GM12878 (cell line): ENCODE measurements at regions not wholly inside any gene's neighbourhood (a gene's known extent, or its start where the extent isn't known, plus 50 kb on each side); places are given as distances from the start of the nearest gene placed in this dataset.

Source experiments
- ATAC-seq: fragments of 200-7000 bp; cut with Tn5 transposase; 3 replicates; pipeline ENCODE4 v1.9.1; 2020; ENCODE audit warnings: mild to moderate bottlenecking, moderate library complexity
- BruUV-seq: library from RNA; stranded (reverse); fragments of 400-500 nt; replicated peaks from 2 replicates; lab custom pipeline; 2021; lab: Mats Ljungman, UMichigan
- CTCF ChIA-PET: fragments of 300-600 bp; sonication (Branson Sonifier 250); formaldehyde crosslinking; extraction: SDS; loops from one replicate; lab custom pipeline; 2021; ENCODE audit warnings: inconsistent platforms; lab: Yijun Ruan, JAX
- POLR2A ChIA-PET: fragments of 350-600 bp; formaldehyde crosslinking; extraction: SDS; loops from one replicate; lab custom pipeline; 2021; ENCODE audit warnings: inconsistent platforms; lab: Charles Lee
- RAD21 ChIA-PET: fragments of 300-600 bp; sonication (Branson Sonifier 250); formaldehyde crosslinking; loops from one replicate; lab custom pipeline; 2023; ENCODE audit warnings: antibody characterized with exemption; ENCODE audit not compliant: unreplicated experiment; lab: Charles Lee
- SMC1A ChIA-PET: fragments of 300-600 bp; sonication (Branson Sonifier 250); formaldehyde crosslinking; loops from one replicate; lab custom pipeline; 2023; ENCODE audit not compliant: unreplicated experiment, uncharacterized antibody; lab: Charles Lee
- DNase-seq: peaks from one replicate; pipeline ENCODE4 v3.0.0-alpha.2; 2011; ENCODE audit warnings: low read depth, low spot score
- FAIRE-seq: peaks from 3 replicates; lab custom pipeline; 2011; peaks lifted over from hg19 to GRCh38; lab: Jason Lieb, UNC
- H2AFZ ChIP-seq: 2 replicates; pipeline ENCODE4 v1.6.0; 2011; ENCODE audit warnings: low read depth, low read length, control low read depth; ENCODE audit not compliant: control insufficient read depth
- H3K27ac ChIP-seq: 2 replicates; pipeline ENCODE4 v1.5.1; 2011; ENCODE audit warnings: control low read depth; ENCODE audit not compliant: control insufficient read depth, insufficient read depth
- H3K27me3 ChIP-seq, 2 experiments: replicated peaks in 1 of 2; 2 replicates each; pipeline versions ENCODE4 v1.6.0 to v1.6.1; 2011; ENCODE audit warnings: low read length in 1 of 2; ENCODE audit not compliant: control insufficient read depth in 2 of 2, insufficient read depth in 2 of 2
- H3K36me3 ChIP-seq, 2 experiments: 2 replicates each; pipeline ENCODE4 v1.5.1; 2011; ENCODE audit warnings: low read length in 1 of 2; ENCODE audit not compliant: control insufficient read depth in 2 of 2, insufficient read depth in 2 of 2
- H3K4me1 ChIP-seq: 2 replicates; pipeline ENCODE4 v1.6.1; 2011; ENCODE audit warnings: mild to moderate bottlenecking, low read length, moderate library complexity, mixed read lengths; ENCODE audit not compliant: control insufficient read depth, insufficient read depth
- H3K4me2 ChIP-seq: 2 replicates; pipeline ENCODE4 v1.6.0; 2011; ENCODE audit warnings: control low read depth; ENCODE audit not compliant: control insufficient read depth, insufficient read depth
- H3K4me3 ChIP-seq: fragments of 200-600 bp; sonication (generic); 2 replicates; pipeline ENCODE4 v1.5.1; 2016
- H3K79me2 ChIP-seq: 2 replicates; pipeline ENCODE4 v1.6.0; 2011; ENCODE audit warnings: low read length; ENCODE audit not compliant: control insufficient read depth, insufficient read depth
- H3K9ac ChIP-seq: 2 replicates; pipeline ENCODE4 v1.8.0; 2011; ENCODE audit warnings: low read length, control low read depth, mixed read lengths; ENCODE audit not compliant: control insufficient read depth, insufficient read depth
- H3K9me3 ChIP-seq: replicated peaks from 3 replicates; pipeline ENCODE4 v1.5.1; 2011; ENCODE audit warnings: mild to moderate bottlenecking, low read length; ENCODE audit not compliant: control insufficient read depth, insufficient read depth
- H4K20me1 ChIP-seq: 2 replicates; pipeline ENCODE4 v1.6.0; 2011; ENCODE audit not compliant: control insufficient read depth, insufficient read depth
- BCLAF1 ChIP-seq: fragments of 450-650 bp; IDR thresholded peaks from 2 replicates; pipeline ENCODE4 v1.6.1; 2017; ENCODE audit warnings: antibody characterized with exemption, mild to moderate bottlenecking, moderate library complexity
- CHD1 ChIP-seq: IDR thresholded peaks from 2 replicates; pipeline ENCODE4 v1.6.1; 2012; ENCODE audit warnings: low read depth, low read length, improper control_type of control experiment
- CREB1 ChIP-seq: IDR thresholded peaks from 2 replicates; pipeline ENCODE4 v1.6.1; 2012; ENCODE audit warnings: low read depth, mild to moderate bottlenecking, inconsistent platforms
- CREM ChIP-seq: IDR thresholded peaks from 2 replicates; pipeline ENCODE4 v1.6.1; 2014; ENCODE audit warnings: antibody characterized with exemption, low read depth
- GATAD2B ChIP-seq: fragments of 450-650 bp; conservative IDR thresholded peaks from 2 replicates; pipeline ENCODE4 v1.6.1; 2017; ENCODE audit warnings: low read depth, mild to moderate bottlenecking, moderate library complexity
- IKZF2 ChIP-seq, 2 experiments: fragments of 450-650 bp; IDR thresholded peaks; 2 replicates each; pipeline ENCODE4 v1.6.1; 2017; ENCODE audit warnings: mild to moderate bottlenecking in 2 of 2, moderate library complexity in 2 of 2
- KAT2A ChIP-seq: conservative IDR thresholded peaks from 2 replicates; pipeline ENCODE4 v1.6.1; 2011; ENCODE audit warnings: low read depth, low read length; ENCODE audit not compliant: control insufficient read depth
- NFXL1 ChIP-seq: fragments of 450-650 bp; IDR thresholded peaks from 2 replicates; pipeline ENCODE4 v1.6.1; 2017; ENCODE audit warnings: antibody characterized with exemption, mild to moderate bottlenecking, borderline replicate concordance
- POLR2AphosphoS2 ChIP-seq: IDR thresholded peaks from 2 replicates; pipeline ENCODE4 v1.6.1; 2011; ENCODE audit warnings: low read depth, mild to moderate bottlenecking, low read length, improper control_type of control experiment, moderate library complexity
- RBBP5 ChIP-seq: fragments of 200-600 bp; sonication (generic); conservative IDR thresholded peaks from 2 replicates; pipeline ENCODE4 v1.6.1; 2016
- RFX5 ChIP-seq: IDR thresholded peaks from 2 replicates; pipeline ENCODE4 v1.6.1; 2011; ENCODE audit warnings: low read depth, low read length, improper control_type of control experiment
- SMAD5 ChIP-seq: IDR thresholded peaks from 2 replicates; pipeline ENCODE4 v1.6.1; 2016; ENCODE audit warnings: antibody characterized with exemption, low read depth
- SPI1 ChIP-seq: IDR thresholded peaks from 2 replicates; pipeline ENCODE4 v1.6.1; 2011; ENCODE audit warnings: low read depth, mild to moderate bottlenecking, low read length, moderate library complexity, borderline replicate concordance; ENCODE audit not compliant: insufficient read depth
- YY1 ChIP-seq: IDR thresholded peaks from 2 replicates; pipeline ENCODE4 v1.6.1; 2011; ENCODE audit warnings: low read depth, mild to moderate bottlenecking, low read length
- ZBTB40 ChIP-seq: fragments of 450-650 bp; IDR thresholded peaks from 2 replicates; pipeline ENCODE4 v1.6.1; 2016; ENCODE audit warnings: mild to moderate bottlenecking, moderate library complexity, borderline replicate concordance
- WGBS: methylation state at CpG from one replicate; pipeline ENCODE4 v1.1.6; 2016; ENCODE audit warnings: low lambda C conversion rate; ENCODE audit not compliant: insufficient replicate concordance, insufficient coverage; ENCODE audit errors: missing lambda C conversion rate; 5-methylcytosine and 5-hydroxymethylcytosine counted together
- in situ Hi-C: fragments of 300-500 bp; cut with MboI; formaldehyde crosslinking; loops from 9 replicates; pipeline ENCODE4 v1.14.3; 2018; ENCODE audit warnings: mixed read lengths
- intact Hi-C: fragments of 100-400 bp; cut with micrococcal nuclease; formaldehyde crosslinking; loops from one replicate; pipeline ENCODE4 v1.14.2; 2022; ENCODE audit not compliant: unreplicated experiment

GRCh38 chr1:232182236-232182635, 447.7 kb downstream of the SIPA1L2 start:
- BruUV-seq = no TSS peak
- ChIA-PET SMC1A (interaction anchor here (1.0 kb wide), 1 partner anchor 381 kb away, joined by 3 read pairs; no protein-coding TSS in a partner anchor), POLR2A (no interaction called here), CTCF (no interaction called here), RAD21 (no interaction called here)
- intact Hi-C loops = no loop called here
- no peak overlapping the region for H2AFZ ChIP-seq
- TF ChIP-seq GATAD2B = no peak
- TF ChIP-seq CREB1 = no peak
- TF ChIP-seq IKZF2 (IDR thresholded peaks at IDR 0.05) = no peak
- TF ChIP-seq CHD1 = no peak
- TF ChIP-seq RBBP5 = no peak
- TF ChIP-seq BCLAF1 = no peak
- no peak for TF ChIP-seq SPI1
- no peak for TF ChIP-seq NFXL1
- no peak for TF ChIP-seq YY1
- no peak for TF ChIP-seq RFX5
- no peak for TF ChIP-seq CREM
- TF ChIP-seq ZBTB40 = no peak
- TF ChIP-seq SMAD5 = no peak
- no peak for TF ChIP-seq KAT2A
- no peak for TF ChIP-seq POLR2AphosphoS2
- no peaks in the 10 kb centered on the region for H3K79me2 ChIP-seq
- DNase-seq (no peak), ATAC-seq (no peak), FAIRE-seq (no peak)
- H4K20me1 ChIP-seq = no peaks in the 10 kb centered on the region
- 5% methylated on average over 8 of the region's 8 CpGs for WGBS
- no peak overlapping the region for H3K4me3 ChIP-seq
- H3K9me3 ChIP-seq = no peaks in the 10 kb centered on the region; the same call in 2 of the 3 replicates
- in situ Hi-C loops = no loop called here
- no peaks in the 10 kb centered on the region for H3K36me3 ChIP-seq
- H3K27me3 ChIP-seq = no peaks in the 10 kb centered on the region
- H3K9ac ChIP-seq = no peak overlapping the region
- no peaks in the 10 kb centered on the region for H3K4me1 ChIP-seq
- no peak overlapping the region for H3K27ac ChIP-seq
- H3K4me2 ChIP-seq = no peak overlapping the region
